22Rv1 (cell line): ENCODE measurements at regions not wholly inside any gene's neighbourhood (a gene's known extent, or its start where the extent isn't known, plus 50 kb on each side); places are given as distances from the start of the nearest gene placed in this dataset.

Experiments used
- H3K27ac ChIP-seq: fragments of 450-650 bp; 2 replicates; pipeline ENCODE4 v1.5.1; 2017
- ZFX ChIP-seq: fragments of 450-650 bp; IDR thresholded peaks from 2 replicates; pipeline ENCODE4 v1.6.1; 2017; ENCODE audit warnings: antibody characterized with exemption, borderline replicate concordance
- TF ChIP-seq, protein P1 (sequence below): fragments of 450-650 bp; IDR thresholded peaks from 2 replicates; pipeline ENCODE4 v1.5.1; 2017; ENCODE audit warnings: mild to moderate bottlenecking

GRCh38 chr2:58427572-58428095, 186.5 kb upstream of the FANCL start:
- TF ChIP-seq, protein P1, sequence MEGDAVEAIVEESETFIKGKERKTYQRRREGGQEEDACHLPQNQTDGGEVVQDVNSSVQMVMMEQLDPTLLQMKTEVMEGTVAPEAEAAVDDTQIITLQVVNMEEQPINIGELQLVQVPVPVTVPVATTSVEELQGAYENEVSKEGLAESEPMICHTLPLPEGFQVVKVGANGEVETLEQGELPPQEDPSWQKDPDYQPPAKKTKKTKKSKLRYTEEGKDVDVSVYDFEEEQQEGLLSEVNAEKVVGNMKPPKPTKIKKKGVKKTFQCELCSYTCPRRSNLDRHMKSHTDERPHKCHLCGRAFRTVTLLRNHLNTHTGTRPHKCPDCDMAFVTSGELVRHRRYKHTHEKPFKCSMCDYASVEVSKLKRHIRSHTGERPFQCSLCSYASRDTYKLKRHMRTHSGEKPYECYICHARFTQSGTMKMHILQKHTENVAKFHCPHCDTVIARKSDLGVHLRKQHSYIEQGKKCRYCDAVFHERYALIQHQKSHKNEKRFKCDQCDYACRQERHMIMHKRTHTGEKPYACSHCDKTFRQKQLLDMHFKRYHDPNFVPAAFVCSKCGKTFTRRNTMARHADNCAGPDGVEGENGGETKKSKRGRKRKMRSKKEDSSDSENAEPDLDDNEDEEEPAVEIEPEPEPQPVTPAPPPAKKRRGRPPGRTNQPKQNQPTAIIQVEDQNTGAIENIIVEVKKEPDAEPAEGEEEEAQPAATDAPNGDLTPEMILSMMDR = no peak
- no peak for TF ChIP-seq ZFX
- H3K27ac ChIP-seq = peak overlapping the region; percentile 69

GRCh38 chr2:58425368-58425767, 184.2 kb upstream of the FANCL start:
- TF ChIP-seq, protein P1 = no peak
- no peak for TF ChIP-seq ZFX
- no peak overlapping the region for H3K27ac ChIP-seq

DNA sequence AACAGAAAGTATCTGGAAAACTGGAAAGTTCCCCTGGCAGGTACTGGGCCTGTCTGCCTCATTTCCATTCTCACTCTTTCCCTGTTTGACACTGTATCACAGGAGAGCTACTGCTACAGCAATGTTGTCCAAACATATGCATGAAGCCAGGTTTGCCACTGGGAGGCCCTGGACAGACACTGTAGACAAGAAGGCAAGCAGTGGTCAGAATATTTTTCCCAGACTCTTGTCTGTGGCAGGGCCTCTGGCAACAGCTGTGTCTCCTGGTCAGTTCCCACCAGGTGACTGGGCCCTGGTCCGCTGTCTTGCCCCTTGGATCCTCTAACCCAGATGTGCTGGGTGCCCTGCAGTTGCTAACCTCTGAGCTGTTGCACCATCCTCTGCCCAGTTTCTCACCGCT, 178.9 kb upstream of the FANCL start:
- H3K27ac ChIP-seq = no peak overlapping the region
- TF ChIP-seq, protein P1 = no peak
- no peak for TF ChIP-seq ZFX

DNA sequence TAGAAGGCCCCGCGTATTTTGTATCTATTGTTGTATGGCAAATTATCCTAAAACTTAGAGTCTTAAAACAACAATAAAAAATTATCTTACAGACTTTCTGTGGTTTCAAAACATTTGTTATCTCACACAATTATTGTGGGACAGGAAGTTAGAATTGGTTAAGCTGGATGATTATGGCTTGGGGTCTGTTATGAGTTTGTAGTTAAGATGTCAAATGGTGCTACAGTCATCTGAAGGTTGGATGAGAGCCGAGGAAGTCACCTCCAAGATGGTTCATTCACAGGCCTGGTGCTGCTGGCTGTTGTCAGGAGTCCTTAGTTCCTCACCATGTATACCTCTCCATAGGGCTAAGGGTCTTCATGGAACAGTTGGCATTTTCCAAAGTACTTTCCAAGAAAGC, 175.6 kb upstream of the FANCL start:
- TF ChIP-seq ZFX = no peak
- TF ChIP-seq, protein P1 = no peak
- no peak overlapping the region for H3K27ac ChIP-seq

DNA sequence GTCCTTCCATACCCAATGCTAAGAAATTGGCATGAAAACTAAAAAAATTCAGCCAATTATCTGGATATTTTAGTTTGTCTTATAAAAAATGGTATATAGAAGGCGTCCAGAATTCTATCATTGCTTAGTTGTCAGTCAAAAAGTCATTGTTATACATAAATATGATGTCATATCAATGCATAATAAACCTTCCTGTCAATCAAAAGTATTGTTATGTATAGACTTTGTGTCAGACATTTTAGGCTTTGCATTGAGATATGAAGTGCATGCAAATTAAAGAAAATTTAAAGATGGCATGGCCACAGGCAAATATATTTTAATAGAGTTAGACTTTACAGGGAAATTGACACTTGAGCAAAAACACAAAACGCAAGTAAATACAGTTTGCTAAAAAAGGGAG, 173.4 kb upstream of the FANCL start:
- TF ChIP-seq, protein P1 = no peak
- TF ChIP-seq ZFX = no peak
- no peak overlapping the region for H3K27ac ChIP-seq

DNA sequence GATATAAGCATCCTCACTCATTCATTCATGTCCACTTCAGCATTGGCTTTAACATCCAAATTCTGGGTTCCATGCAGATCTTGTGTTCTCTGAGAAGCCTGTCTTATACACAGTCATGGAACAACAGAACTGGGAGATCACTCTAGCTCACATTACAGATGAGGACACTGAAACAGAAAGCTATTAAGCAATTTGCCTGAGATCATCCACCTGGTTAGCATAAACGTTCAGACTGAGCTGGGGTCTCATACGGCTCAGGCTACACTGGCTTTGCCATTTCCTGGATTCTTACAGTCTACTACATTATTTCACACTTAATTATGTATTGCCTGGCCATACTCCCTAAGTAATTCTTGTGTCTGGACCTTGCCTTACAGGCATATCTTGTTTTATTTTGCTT, 169.4 kb upstream of the FANCL start:
- no peak overlapping the region for H3K27ac ChIP-seq
- TF ChIP-seq, protein P1 = no peak
- TF ChIP-seq ZFX = no peak

- H3K27ac ChIP-seq = no peak overlapping the region
- TF ChIP-seq, protein P1 = no peak
Observed at GRCh38 chr2:58407487-58407886, 166.4 kb upstream of the FANCL start.
